ENCODE measurements at regions not wholly inside any gene's neighbourhood (a gene's known extent, or its start where the extent isn't known, plus 50 kb on each side); places are given as distances from the start of the nearest gene placed in this dataset.

DNA sequence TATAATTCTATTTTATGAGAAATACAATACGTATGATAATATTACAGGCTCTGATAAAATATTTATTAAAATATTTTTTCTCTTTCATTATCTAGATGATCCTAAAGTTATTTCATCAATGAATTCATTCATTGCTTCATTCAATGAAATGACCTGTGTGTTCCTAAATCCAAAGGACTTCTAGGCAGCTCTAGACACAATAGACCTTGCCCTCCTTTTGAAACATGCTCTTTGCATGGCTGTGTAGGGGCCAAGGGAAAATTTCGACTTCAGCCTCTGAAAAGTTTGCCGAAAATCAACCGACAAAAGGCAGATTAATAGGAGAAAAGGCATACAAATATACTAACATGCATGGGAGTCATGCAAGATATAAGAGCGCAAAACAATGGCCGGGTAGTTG lies 402.0 kb downstream of the ELAVL2 start:
- FAIRE-seq = no peak
- no peak for DNase-seq (ENCODE audit: low spot score)

DNA sequence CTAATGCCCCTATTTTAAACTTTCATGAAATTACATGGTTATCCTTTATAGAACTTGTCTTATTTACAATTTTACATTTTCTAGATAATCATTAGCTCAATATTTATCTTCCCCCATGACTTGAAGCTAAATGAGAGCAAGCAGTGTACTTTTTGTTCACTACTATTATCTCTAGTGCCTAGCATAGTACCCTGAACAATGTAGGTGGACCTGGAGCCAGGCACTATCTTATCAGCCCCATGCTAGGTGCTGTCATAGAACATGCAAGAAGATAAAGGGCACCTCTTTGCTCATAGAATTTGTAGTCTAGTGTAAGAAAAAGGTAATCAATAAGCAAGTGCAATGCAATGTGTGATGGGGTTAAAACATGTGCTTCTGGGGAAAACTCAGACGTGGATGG lies 399.9 kb downstream of the ELAVL2 start:
- no peak for FAIRE-seq
- no peak for DNase-seq (ENCODE audit: low spot score)

DNA sequence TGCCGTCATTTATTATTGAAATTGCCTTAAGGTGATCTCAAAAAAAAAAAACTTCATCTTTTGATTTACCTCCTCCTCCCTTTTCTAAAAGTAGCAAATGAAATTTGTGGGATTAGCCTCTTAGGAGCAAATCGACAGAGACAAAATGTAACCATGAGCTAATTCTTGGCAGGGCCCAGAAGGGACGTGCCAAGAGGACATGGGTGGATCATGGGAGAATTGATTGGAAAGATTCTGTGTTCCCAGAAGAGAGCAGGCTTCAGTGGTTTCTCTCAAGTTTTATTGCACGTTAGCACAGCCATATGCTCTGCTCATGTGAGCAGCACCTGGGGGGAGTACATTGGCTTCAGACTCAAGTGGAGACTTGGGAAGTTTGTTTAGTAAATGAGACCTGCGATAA lies 394.6 kb downstream of the ELAVL2 start:
- FAIRE-seq = no peak

DNA sequence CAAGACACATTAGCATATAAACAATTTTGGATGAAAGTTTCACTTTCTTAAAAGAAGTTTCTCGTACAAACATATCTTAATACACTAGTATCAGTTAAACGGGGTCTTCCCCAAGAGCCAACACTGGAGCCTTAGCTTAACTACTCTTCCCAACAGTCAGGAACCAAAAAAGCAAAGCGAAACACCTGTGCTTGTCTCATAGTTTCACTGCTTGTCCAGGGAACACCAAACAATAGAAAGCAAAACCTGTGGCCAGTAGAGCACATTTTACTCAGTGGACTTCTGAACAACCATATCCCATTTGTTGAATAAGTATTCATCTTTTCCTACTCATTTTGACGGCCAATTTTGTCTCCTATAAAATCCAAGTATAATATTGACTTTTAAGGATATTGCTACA lies 391.4 kb downstream of the ELAVL2 start:
- FAIRE-seq (no peak), DNase-seq (ENCODE audit: low spot score) (no peak)

More for the DNA sequence above, 394.6 kb downstream of the ELAVL2 start:
- no peak for DNase-seq (ENCODE audit: low spot score)

DNA sequence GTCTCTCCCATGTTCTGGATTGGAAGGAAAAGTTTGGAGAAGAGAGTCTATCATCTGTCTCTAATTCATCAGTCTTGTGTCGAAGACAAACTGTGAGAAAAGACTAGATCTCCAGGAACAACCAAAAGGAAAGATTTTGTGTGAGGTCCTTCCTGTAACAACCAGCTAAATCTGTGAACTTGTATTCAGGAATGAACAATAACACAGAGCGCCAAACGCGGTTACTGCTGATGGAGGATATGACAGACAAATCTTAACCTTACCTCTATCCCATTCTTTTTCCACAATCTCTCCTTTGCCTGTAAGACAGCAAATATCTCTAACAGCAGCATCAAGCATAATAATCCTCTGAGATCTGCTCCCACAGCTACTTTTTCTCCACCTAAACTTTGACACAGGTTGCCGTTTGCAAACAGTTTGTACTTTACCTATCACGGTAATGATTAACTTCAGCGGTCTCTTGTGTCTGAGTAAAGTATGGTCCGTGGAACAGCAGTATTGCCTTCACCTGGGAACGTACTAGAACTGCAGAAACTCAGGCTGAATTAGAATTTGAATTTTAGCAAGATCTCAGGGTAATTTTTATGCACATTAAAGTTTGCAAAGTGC lies 387.6 kb downstream of the ELAVL2 start:
- FAIRE-seq = no peak
- no peak for DNase-seq (ENCODE audit: low spot score)

DNA sequence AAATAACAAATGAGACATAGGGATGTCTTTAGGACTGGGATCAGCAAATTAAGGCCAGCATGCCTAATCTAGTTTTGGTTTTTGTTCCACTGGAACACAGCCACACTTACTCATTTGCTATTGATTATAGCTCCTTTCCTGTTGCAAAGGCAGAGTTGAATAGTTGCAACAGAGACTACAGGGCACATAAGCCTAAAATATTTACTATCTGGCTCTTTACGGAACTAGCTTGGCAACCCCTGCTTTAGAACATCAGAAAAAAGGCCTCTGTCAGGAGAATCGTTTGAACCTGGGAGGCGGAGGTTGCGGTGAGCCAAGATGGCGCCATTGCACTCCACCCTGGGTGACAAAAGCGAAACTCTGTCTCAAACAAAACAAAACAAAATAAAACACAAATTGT lies 384.8 kb downstream of the ELAVL2 start:
- FAIRE-seq = no peak
- DNase-seq (ENCODE audit: low spot score) = no peak

DNA sequence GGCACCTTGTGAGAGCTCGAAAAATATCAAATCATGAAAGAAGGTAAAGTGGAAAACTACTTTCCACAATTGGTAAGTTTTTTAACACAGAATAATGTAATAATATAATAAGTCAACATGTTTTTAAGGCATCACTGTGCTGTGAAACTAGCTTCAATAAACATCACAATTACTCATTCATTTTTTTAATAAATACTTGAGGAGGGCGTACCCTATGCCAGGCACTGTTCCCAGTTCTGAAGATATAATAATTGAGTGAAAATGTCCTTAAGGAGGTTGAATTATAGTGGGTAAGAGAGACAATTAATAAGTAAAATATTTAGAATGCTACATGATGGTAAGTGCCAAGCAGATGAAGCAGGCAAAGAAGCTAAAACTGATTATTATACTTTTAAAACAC lies 381.4 kb downstream of the ELAVL2 start:
- DNase-seq (ENCODE audit: low spot score) (no peak), FAIRE-seq (no peak)

DNA sequence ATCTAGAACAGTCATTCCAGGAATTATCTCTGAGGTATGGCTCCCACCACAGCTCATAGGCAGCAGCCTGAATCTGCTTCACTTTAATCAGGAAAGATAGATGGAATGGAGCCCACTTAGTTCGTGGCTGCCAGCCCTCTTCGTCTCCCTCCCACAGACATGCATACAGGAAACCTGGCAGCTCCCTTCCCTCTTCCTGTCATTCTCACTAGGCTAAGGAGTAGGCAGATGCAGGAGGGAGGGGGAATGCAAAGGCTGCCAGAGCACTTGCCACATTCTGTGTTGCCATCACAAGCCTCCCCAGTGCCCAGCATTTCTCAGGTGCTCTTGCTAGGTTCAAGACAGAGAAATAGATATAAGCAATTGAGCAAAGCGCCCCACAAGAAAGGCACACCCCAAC lies 378.9 kb downstream of the ELAVL2 start:
- FAIRE-seq (no peak), DNase-seq (ENCODE audit: low spot score) (no peak)

DNA sequence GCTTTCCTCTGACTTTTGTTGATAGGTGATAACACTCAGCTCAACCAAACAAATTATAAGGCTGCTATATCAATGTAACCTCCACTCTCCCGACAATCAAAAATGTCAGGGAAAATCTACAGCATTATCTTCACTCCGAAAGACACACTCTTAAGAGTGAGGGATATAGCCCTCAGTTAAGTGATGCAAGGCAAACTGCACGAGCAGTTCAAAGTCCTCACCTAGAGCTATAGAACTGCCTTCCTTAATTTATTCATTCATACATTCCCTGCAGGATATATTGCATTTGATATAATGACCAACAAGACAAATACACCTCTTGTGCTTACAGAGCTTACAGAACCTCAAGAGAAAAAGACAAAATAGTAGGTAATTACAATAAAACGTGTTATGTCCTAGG lies 378.1 kb downstream of the ELAVL2 start:
- FAIRE-seq (no peak), DNase-seq (ENCODE audit: low spot score) (no peak)

DNA sequence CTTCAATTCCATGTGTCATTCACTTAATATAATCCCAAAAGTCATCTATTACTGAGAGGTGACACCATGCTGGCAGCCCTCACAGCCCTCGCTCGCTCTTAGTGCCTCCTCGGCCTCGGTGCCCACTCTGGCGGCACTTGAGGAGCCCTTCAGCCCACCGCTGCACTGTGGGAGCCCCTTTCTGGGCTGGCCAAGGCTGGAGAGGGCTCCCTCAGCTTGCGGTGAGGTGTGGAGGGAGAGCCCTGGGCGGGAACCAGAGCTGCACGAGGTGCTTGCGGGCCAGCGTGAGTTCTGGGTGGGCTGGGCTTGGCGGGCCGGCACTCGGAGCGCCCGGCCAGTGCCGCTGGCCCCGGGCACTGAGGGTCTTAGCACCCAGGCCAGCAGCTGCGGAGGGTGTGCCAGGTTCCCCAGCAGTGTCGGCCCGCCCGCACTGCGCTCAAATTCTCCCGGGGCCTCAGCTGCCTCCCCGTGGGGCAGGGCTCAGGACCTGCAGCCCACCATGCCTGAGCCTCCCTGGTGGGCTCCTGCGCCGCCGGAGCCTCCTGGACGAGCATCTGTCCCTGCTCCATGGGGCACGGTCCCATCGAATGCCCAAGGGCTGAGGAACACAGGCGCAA lies 374.1 kb downstream of the ELAVL2 start:
- FAIRE-seq = no peak
- DNase-seq (ENCODE audit: low spot score) = no peak

DNA sequence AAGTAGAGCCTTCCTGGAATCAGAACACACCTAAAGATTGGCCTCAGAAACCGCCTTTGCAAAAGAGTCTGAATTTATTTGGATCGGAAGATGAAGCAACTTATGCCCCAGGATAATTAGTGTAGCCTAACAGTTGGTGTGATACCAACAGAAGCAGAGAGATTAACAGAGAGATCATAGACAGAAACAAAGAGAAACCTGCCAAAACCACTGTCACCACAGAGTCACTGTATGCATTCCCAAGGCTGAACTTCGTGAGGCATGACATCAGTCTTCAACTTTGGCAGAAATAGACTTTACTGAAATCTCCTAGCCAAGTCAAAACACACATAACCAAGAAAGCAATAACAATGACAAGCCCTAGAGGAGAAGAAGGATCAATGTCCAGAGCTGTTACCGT lies 361.8 kb downstream of the ELAVL2 start:
- DNase-seq (ENCODE audit: low spot score) (no peak), FAIRE-seq (no peak)

DNA sequence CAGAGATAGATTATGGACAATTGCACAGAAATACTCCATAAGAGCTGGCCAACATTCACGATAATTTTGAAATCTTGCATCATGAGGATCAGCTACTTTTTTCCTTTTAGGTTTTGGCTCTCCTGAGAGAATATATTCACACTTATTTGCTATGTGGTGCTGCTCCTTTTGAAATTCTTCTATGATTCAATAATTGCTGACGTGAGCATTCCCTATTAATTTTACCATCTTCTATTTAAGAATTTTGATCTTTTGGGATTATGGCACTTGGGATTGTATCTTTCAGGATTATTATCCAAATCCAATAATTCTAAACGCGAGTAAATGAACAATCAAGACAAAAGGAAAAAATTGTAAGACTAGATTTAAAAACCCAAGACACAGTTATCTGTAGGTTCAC lies 358.8 kb downstream of the ELAVL2 start:
- no peak for DNase-seq (ENCODE audit: low spot score)
- no peak for FAIRE-seq

DNA sequence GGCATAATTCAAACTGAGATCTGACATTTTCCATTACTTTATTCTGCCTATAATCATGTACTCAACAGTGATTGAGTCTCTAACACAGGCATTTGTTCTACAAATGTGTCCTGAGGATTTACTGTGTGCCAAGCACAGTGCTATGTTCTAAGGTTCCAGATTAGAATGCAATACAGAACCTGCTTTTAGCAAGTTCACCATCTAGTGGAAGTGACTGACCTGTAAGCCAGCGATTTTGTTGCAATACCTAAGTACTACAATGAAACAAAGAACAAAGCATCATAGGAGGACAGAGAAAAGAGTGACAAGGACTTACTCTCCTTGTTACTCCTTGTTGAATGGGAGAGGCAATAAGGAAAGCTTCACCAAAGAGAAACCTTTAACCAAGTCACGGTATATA lies 348.1 kb downstream of the ELAVL2 start:
- FAIRE-seq = no peak
- DNase-seq (ENCODE audit: low spot score) = no peak

DNA sequence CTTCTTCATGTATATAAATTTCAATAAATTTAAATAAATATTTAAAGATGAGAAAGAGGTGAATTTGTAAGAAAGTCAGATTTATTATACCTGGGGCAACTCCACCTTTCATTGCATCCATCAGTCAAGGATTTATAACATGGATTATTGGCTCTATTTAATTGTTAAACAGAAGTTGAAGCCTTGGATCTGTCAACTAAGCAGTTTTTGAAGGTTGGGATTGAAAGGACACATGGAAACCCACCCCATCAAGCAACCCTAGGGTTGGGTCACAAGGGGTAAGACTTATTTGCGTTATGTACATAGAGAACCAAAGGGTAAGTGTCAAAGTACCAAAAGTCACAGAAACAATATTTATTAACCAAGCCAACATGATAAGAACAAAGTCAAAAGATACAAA lies 342.5 kb downstream of the ELAVL2 start:
- FAIRE-seq (no peak), DNase-seq (ENCODE audit: low spot score) (no peak)

DNA sequence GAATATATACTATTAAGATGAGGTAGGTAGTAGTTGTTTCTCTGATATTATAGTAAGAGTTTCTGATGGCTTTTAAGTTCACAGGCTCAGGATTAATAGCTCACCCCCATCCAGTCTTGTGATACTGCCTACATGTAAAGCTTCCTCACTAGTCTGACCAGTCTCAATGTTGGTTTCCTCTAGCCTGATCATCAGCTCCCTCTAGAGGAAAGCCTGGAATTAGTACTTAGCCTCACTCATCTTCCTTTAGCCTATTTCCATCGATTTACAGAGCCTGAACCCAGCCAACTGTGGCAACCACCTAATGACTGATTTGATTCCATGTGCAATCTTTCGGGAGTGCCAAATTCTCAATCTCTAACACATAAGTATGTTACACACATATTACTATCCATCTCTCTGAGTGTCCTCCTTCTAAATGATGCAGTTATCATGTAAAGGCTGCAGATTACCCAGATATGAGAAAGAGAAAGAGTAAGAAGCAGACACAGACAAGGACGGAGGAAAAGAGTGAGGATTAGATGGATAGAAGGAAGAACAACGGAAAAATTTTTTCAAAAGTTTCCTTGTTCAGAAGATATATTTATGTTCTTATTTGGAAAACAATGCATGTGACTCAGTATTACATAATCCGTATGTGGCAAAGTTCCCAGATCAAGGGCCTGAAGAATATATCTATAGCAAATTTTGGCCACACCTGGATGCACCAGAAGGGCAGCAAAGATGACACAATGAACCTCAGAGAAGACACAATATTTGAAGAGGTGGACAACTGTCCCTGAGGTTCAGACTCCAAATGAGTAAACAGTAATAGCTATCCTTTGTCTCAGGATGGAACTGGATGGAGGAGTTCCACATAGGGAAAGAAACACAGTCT lies 333.7 kb downstream of the ELAVL2 start:
- DNase-seq (ENCODE audit: low spot score) (peak; percentile 32), FAIRE-seq (no peak)

DNA sequence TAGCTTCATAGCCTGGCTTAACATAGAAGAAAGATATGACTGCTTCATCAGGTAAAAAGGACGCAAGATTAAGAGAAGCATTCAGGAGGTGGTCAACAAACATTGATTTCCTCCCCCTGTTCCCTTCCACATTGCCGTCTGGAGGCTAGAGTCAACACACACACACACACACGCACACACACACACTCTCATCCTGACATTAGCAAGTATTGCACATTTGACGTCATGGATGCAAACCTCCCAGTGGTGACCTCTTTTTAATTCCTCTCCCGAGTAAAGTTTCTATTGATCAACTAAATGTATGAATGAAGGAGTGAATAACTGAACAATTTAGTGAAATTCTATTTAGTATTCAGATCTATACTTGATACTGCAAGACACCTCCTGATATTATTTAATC lies 332.8 kb downstream of the ELAVL2 start:
- no peak for FAIRE-seq
- DNase-seq (ENCODE audit: low spot score) = no peak

DNA sequence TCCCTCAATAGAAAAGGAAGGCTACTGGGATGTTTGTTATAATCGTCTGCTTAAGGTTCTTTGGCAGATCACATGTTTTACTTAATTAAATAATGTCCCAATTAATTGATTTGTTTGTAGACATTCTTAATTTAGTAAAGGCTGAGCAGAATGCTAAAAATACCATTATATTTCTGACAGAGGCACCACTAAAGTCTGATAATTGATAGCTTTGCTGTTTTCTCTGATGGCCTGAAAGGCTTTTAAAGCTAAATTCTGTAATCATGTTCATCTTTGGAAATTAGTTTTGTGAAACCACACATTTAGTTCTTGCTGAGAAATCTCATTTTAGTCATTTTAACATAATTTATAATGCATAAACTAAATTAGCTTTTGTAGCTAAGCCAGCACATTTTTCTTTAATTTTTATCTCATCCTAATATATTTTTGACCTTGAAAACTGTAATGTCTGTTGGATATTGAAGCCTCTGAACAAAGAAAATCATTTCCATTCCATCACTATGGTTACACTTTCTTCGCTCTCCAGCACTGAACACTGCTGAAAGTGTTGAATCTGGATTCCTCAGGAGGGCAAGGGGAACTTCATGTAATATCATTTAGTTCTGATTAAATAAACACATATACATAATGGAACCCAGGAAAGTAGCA lies 329.4 kb downstream of the ELAVL2 start:
- FAIRE-seq (no peak), DNase-seq (ENCODE audit: low spot score) (no peak)

DNA sequence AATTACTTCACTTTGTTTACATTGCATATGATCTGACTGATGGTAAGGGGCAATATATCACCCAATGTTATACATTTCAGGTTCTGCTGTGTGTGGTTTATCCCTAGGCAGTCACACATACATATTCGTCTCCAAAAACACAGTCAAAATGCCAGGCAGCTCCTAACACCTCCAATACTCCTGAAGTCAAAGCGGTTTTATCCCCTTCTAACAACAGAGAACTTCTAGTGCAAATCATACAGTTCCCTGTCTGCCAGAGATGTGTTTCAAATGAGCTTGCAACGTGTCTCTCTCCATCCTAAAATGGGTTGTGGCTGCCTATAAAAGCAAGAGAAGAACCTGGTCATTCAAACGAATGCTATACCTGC lies 328.9 kb downstream of the ELAVL2 start:
- FAIRE-seq (no peak), DNase-seq (ENCODE audit: low spot score) (no peak)

DNA sequence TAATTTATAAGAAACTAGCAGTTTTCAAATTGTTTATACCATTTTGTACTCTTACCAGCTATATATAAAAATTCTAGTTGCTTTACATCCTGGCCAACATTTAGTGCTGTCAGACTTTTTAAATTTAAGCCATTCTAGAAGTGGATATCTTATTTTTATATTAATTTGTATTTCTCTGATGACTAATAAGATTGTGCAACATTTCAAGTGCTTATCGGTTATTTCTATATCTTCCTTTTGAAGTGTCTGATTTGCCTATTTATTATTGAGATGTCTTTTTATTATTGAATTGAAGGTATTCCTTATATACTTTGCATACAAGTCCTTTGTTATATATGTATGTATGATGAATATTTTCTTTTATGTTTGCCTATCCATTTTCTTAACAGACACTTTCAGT lies 324.0 kb downstream of the ELAVL2 start:
- FAIRE-seq = no peak

DNA sequence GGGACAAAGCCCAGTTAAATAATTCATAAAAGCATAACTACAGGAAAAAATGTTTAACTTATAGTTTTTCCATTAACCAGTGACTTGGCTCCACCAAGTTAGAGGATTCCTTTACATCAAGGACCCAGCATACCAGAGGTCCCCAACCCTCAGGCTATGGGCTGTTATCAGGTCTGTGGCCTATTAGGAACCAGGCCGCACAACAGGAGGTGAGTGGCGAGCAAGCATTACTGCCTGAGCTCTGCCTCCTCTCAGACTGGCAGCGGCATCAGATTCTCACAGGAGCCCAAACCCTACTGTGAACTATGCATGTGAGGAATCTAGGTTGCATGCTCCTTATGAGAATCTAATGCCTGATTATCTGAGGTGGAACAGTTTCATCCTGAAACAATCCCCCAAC lies 303.1 kb downstream of the ELAVL2 start:
- DNase-seq (ENCODE audit: low spot score) (no peak), FAIRE-seq (no peak)

More for the DNA sequence above, 324.0 kb downstream of the ELAVL2 start:
- DNase-seq (ENCODE audit: low spot score) = no peak

DNA sequence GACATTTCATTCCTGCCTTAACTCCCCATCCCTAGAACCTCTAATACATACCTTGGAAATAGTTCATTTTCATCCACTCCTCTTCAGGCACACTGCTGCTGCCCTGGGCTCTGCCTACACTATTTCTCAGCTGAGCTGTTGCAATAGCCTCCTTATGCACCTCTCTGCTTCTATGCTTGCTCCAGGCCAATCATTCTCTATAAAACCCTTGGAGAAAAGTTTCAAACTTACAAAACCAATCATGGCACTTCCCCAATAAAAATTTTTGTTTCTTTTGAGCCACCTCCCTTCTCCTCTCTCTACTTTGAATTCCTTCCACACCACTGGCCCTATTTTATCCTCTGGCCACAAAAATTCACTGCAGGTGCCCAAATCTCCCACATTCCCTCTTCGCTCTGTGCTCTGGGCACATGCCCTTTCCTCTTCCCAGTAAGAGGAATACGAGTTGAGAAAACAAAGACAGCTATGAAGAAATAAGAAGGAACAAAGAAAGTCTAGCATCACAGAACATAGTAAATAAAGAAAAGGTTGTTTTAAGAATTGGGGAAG lies 301.4 kb downstream of the ELAVL2 start:
- FAIRE-seq (no peak), DNase-seq (ENCODE audit: low spot score) (no peak)

DNA sequence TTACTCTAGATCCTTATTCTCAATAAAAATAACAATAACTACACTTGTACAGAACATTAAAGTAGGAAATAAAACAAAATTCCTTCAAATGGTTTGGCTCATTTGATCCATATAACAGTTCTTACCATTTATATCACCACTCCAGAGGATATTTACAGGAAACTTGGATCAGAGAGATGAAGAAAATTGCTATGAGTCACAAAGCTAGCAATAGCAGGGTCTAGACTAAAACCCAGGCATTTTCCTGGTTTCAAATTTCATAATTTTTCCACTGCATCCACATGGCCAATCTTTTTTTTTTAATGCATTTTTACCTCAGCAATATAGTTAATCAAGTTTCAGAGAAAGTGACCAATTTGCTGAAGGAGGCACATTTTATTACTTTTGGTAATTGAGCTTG lies 299.2 kb downstream of the ELAVL2 start:
- no peak for FAIRE-seq

More for the DNA sequence above, 299.2 kb downstream of the ELAVL2 start:
- DNase-seq (ENCODE audit: low spot score) = peak; percentile 7

Data from urothelium cell line (cell line).